Lower lobe of right lung (tissue), 2 donors: ENCODE measurements at regions not wholly inside any gene's neighbourhood (a gene's known extent, or its start where the extent isn't known, plus 50 kb on each side); places are given as distances from the start of the nearest gene placed in this dataset.

Source experiments
- ATAC-seq, 2 donors: fragments of 200-7000 bp; cut with Tn5 transposase; one replicate each; pipeline ENCODE4 v1.9.1; 2020 to 2022; ENCODE audit warnings: mild to moderate bottlenecking in 2 of 2, moderate library complexity in 2 of 2
- DNase-seq: peaks from one replicate; pipeline ENCODE4 v3.0.0-alpha.2; 2020
- H3K27ac ChIP-seq: fragments of 200-600 bp; one replicate; pipeline ENCODE4 v1.8.0; 2022
- H3K27me3 ChIP-seq: fragments of 200-600 bp; one replicate; pipeline ENCODE4 v1.8.0; 2022; ENCODE audit warnings: low read depth
- H3K36me3 ChIP-seq: fragments of 200-600 bp; one replicate; pipeline ENCODE4 v1.8.0; 2022; ENCODE audit warnings: mild to moderate bottlenecking
- H3K4me1 ChIP-seq: fragments of 200-600 bp; one replicate; pipeline ENCODE4 v1.8.0; 2022
- H3K4me3 ChIP-seq: fragments of 200-600 bp; one replicate; pipeline ENCODE4 v1.8.0; 2022; ENCODE audit warnings: mild to moderate bottlenecking
- H3K9me3 ChIP-seq: fragments of 200-600 bp; one replicate; pipeline ENCODE4 v1.8.0; 2022
- CTCF ChIP-seq: fragments of 200-600 bp; IDR thresholded peaks from one replicate; pipeline ENCODE4 v1.8.0; 2022; ENCODE audit warnings: antibody characterized with exemption, mild to moderate bottlenecking
- intact Hi-C: fragments of 100-400 bp; cut with DNase I; formaldehyde crosslinking; loops from one replicate; pipeline ENCODE4 v1.11.0; 2022
- donor health status: DM: no; HTN: yes; CAD: no; lungs with severe emphysema.

- Histone ChIP-seq H3K4me1 (no peaks in the 10 kb centered on the region), H3K4me3 (no peak overlapping the region), H3K9me3 (no peaks in the 10 kb centered on the region), H3K36me3 (no peaks in the 10 kb centered on the region), H3K27me3 (no peaks in the 10 kb centered on the region), H3K27ac (no peak overlapping the region)
- TF ChIP-seq CTCF: no peak
- no peak for ATAC-seq
- DNase-seq: no peak
- intact Hi-C loops: no loop called here
Measured at GRCh38 chr11:13884158-13884799, 78.2 kb upstream of the SPON1 start.

- ATAC-seq: peak; percentile 57 to 83
- no peaks in the 10 kb centered on the region for H3K9me3 ChIP-seq
Measured at GRCh38 chr11:13885083-13885482, 77.4 kb upstream of the SPON1 start.

GRCh38 chr11:13889552-13890249 is 72.8 kb upstream of the SPON1 start:
- Histone ChIP-seq H3K4me3 (no peak overlapping the region), H3K27ac (no peak overlapping the region), H3K9me3 (no peaks in the 10 kb centered on the region), H3K4me1 (no peaks in the 10 kb centered on the region), H3K27me3 (no peaks in the 10 kb centered on the region), H3K36me3 (no peaks in the 10 kb centered on the region)
- intact Hi-C loops: no loop called here
- no peak for TF ChIP-seq CTCF
- ATAC-seq (no peak), DNase-seq (no peak)

More at GRCh38 chr11:13885083-13885482, 77.4 kb upstream of the SPON1 start:
- DNase-seq: no peak
- TF ChIP-seq CTCF: no peak
- Histone ChIP-seq H3K4me1 (no peaks in the 10 kb centered on the region), H3K27me3 (no peaks in the 10 kb centered on the region), H3K4me3 (no peak overlapping the region), H3K36me3 (no peaks in the 10 kb centered on the region), H3K27ac (no peak overlapping the region)
- intact Hi-C loops: no loop called here

- no peak for ATAC-seq
- TF ChIP-seq CTCF: no peak
- no peak for DNase-seq
- intact Hi-C loops: no loop called here
- Histone ChIP-seq H3K9me3 (no peaks in the 10 kb centered on the region), H3K36me3 (no peaks in the 10 kb centered on the region), H3K27me3 (no peaks in the 10 kb centered on the region), H3K4me3 (no peak overlapping the region), H3K27ac (no peak overlapping the region), H3K4me1 (no peaks in the 10 kb centered on the region)
Measured at GRCh38 chr11:13891911-13892310, 70.6 kb upstream of the SPON1 start.

- no peaks in the 10 kb centered on the region for H3K9me3 ChIP-seq
- peak; percentile 76 for DNase-seq
- no peak for TF ChIP-seq CTCF
- no peaks in the 10 kb centered on the region for H3K36me3 ChIP-seq
- no peak overlapping the region for H3K27ac ChIP-seq
- intact Hi-C loops: no loop called here
- no peak overlapping the region for H3K4me3 ChIP-seq
- H3K27me3 ChIP-seq: no peaks in the 10 kb centered on the region
- peak; percentile 93 to 94 for ATAC-seq
- no peaks in the 10 kb centered on the region for H3K4me1 ChIP-seq
Measured at GRCh38 chr11:13896175-13896980, 66.1 kb upstream of the SPON1 start.
